NCI-H82 treated with DMSO at 0.1 percent for 48 hours (cell line): ENCODE measurements at regions not wholly inside any gene's neighbourhood (a gene's known extent, or its start where the extent isn't known, plus 50 kb on each side); places are given as distances from the start of the nearest gene placed in this dataset.

Experiments used
- DNase-seq: peaks from one replicate; lab custom pipeline; 2025; ENCODE audit not compliant: unreplicated experiment; lab: John Stamatoyannopoulos, UW

DNA sequence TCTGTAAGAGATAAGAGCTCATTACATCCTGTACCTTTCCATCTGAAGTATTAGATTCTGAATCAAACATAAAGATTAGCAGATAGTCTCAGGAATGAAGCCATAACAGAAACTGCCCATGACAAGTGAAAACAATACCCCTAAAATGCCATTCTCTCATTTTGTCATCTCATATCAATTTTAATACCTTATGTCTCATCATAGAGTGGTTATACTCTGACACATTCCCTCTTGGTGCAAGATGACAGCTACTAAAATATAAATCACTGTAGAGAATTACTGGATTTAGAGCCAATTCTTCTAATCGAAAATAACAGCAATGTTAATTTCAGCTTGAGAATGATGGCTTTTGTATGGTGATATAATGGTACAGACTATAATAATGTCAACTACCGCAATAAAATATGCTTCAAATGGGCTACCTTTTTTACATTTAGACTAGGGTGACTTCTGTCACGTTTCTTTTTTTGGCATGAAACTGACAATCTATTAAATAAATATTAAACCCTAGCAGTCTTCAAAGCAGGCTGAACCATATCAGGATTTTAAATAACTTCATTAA is 125.1 kb upstream of the ITGA4 start:
- no peak for DNase-seq

DNA sequence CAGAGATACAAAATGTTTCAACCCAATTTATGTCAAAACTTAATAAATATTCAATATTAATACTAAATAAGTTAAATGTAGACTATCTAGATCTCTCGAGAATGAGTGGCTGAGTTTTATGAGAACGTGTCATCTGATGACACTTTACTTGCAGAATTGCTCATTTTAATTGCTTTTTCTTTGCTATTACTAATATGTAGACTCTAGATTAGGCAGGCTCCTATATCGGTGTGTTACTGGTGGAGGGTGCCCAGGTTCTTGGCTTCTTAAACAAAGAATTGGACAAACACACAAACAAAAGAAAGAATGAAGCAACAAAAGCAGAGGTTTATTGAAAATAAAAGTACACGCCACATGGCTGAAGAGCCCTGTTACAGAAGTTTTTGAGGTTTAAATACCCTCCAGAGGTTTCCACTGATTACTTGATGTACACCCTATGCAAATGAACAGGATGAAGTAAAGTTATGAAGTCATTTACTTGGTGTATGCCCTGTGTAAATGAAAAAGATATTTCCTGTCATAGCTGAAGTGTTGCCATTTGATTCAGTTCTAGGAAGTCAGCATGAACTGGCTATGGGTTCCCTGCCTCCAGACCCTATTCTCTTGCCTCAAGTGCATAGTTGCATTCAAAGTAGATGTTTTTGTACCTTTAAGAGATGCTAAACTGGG is 122.9 kb upstream of the ITGA4 start:
- no peak for DNase-seq

GRCh38 chr2:181340891-181341290 is 116.3 kb upstream of the ITGA4 start:
- DNase-seq = no peak

GRCh38 chr2:181341855-181342600 is 115.2 kb upstream of the ITGA4 start:
- no peak for DNase-seq

DNA sequence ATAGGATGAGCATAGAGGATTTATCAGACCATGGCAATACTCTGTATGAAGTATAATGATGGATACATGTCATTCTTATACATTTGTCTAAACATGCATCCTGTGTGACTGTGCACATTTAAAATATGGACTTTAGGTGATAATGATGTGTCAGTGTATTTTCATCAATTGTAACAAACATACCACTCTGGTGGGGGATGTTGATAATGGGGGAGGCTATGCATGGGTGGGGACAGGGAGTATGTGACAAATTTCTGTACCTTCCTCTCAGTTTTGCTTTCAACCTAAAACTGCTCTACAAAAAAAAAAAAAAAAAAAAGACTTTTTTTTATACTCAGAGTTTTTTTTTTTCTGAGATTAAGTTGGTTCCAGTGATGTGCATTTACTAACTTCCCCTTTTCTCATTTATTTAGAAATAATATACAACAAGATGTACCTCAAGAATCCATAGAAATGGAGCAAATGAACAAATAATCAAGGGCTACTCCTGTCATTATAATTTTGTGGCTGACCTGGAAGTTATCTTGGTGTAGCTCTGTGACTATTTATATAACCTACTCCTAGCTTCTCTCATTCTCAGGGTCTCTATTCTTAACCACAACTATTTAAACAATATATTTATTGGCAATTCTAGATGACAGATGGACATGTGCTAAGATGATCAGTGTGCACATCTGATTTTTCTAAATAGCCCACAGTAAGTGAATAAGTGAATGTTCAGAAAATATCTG is 108.9 kb upstream of the ITGA4 start:
- no peak for DNase-seq

DNA sequence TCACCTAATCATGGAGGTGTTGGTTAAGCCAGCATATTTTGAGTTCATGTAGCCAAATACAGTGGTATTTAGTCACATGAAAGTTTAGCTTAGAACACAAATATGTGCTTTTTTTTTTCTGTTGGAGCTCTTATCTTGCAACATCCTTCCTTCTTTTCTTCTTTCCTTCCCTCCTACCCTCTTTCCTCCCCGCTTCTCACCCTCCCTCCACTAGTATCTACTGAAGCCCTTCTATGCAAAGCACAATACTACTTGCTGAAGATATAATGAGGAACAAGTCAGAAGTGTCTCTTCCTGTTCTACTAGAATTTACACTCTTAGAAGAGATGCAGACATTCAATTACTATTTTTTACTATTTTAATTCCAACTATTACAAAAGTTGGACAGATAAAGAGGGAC is 105.0 kb upstream of the ITGA4 start:
- DNase-seq = no peak

DNA sequence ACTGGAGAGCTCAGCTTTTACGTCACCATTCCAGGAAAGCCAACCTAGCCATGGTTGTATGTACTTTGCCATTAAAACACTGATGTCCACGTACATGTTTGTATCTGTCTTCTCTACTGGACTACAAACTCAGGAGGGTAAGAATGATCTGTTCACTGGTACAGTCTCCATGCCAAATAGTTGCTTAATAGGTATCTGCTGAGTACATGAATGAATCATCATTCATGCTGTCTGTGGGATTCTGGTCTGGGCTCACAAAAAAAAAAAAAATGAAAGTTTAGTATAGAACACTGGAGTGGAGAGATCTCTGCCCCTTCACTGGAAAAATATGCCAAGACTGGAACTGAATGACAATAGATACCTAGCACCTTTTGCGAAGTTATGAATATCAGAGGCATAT is 102.6 kb upstream of the ITGA4 start:
- no peak for DNase-seq

GRCh38 chr2:181356526-181357130 is 100.6 kb upstream of the ITGA4 start:
- DNase-seq = no peak

DNA sequence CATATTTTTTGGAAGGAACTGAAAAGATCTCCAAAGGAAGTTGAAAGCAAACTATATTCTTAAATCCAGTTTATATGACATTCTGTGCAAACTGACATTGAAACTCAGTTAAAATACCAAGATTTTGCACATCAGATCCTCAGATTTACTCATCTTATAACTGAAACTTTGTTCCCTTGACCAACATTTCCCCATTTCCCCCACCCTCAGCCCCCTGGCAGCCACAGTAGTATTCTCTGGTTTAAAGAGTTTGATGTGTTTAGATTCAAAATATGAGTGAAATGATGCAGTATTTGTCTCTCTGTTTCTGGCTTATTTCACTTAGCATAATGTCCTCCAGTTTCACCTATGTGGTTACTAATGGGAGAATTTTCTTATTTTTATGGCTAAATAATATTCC is 99.2 kb upstream of the ITGA4 start:
- DNase-seq = no peak

DNA sequence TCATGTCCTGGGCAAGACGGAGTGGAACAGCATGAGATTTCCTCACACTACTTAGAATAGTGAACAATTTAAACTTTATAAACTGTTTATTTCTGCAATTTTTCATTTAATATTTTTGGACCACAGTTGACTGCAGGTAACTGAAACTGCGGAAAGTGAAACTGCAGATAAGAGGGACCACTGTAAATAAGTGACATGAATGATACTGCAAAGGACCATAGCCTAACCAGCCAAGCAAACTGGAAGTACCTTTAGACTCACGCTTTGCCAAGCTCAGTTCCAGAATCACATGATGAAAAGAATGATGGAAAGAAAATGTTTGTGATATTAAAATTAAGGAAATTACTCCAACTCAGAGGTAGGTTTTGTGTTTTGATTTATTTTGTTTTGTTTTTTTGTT is 94.6 kb upstream of the ITGA4 start:
- no peak for DNase-seq

DNA sequence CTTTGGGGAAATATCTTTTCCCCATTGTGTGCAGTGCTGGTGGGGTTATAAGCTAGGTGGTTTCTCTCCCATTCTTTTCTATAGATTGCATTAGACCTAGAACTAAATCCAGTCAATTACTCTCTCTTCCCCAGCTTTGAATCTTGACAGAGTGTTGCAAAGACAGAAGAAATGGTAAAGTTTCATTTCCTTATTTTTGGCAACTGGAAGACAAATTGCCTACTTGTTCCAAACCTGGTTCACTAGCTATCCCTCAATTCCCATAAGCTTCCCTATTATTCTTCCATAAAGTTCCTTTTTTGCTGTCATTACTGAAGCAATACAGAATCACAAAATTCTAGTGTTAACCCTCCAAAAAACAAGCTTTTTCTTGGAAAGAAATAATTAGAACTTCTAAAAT is 94.0 kb upstream of the ITGA4 start:
- DNase-seq = no peak

GRCh38 chr2:181364492-181365170 is 92.6 kb upstream of the ITGA4 start:
- DNase-seq = no peak

GRCh38 chr2:181366675-181367175 is 90.5 kb upstream of the ITGA4 start:
- no peak for DNase-seq

GRCh38 chr2:181367411-181367810 is 89.8 kb upstream of the ITGA4 start:
- DNase-seq = no peak

DNA sequence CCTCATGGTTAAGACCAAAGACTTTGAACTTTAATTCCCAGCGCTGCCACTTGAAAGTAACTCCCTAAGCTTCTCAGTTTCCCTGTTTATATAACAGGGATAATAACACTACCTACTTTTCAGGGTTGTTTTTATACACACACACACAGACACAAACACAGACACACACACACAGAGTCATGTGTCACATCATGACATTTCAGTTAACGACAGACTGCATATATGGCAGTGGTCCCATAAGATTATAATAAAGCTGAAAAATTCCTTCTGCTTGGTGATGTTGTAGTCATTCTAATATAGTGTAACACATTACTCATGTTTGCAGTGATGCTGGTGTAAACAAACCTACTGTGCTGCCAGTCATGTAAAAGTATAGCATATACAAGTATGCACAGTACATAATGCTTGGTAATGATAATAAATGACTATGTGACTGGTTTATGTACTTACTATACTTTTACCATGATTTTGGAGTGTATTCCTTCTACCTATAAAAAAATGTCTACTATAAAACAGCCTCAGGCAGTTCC is 89.2 kb upstream of the ITGA4 start:
- no peak for DNase-seq

DNA sequence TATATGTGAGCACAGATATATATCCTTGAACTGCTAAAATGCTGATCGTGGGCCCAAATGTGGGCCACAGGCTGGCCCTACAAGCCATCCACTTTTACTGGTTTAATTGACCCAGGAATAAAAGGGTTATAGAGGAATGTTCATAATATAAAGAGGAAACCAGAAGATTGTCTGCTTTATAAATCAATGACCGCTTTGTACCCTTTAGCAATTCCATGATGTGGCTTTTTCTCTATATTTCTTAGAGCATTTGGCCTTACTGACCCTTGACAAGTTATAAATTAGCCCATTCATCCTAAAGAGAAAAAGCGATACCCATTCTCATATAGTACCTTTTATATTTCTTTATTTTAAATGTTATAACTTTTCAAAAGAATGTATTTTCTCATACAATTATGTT is 87.1 kb upstream of the ITGA4 start:
- no peak for DNase-seq

- no peak for DNase-seq
These were observed 86.0 kb upstream of the ITGA4 start for GRCh38 chr2:181371195-181371594.

DNA sequence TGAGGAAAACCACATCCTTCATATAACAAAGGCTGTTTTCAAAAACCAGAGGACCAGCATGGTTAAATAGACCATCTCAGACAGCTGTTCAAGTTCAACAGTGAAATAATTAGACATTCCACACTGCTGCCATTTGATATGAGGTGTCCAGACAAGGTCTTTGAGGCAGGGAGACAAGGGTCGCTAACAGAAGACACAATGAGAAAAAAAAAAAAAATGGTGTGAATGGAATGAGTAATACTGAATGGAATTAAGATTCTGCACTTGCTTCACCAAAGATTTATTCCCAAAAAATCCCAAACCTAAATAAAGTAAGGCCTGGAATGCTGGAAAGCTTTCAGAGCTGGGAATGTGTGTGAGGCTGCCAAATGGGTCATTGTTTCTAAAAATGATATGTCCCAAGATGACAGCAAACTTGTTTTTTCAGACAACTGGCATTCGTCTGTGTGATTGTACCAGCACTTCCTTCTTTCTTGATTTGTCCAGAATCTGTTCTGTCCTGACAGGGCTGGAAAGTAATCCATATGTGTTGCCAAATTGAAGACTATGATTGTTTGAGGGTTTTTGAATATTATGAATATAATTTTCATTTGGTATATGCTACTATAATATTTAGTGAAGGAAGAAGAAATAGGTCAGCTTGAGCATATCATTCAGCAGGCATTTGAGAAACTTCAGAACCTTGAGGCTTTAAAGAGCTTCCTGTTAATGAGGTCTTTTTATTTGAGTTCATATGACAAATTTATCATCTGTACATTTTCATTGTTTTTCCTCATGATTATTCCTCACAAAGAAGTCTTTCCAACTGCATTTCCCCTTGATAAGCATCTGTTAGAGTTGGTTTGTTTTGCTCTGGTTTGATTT is 85.2 kb upstream of the ITGA4 start:
- DNase-seq = no peak

- DNase-seq = no peak
These were observed 84.5 kb upstream of the ITGA4 start for GRCh38 chr2:181372646-181373040.
